GM12878 (cell line): ENCODE measurements at regions not wholly inside any gene's neighbourhood (a gene's known extent, or its start where the extent isn't known, plus 50 kb on each side); places are given as distances from the start of the nearest gene placed in this dataset.

Experiments used
- BCLAF1 ChIP-seq: fragments of 450-650 bp; IDR thresholded peaks from 2 replicates; pipeline ENCODE4 v1.6.1; 2017; ENCODE audit warnings: antibody characterized with exemption, mild to moderate bottlenecking, moderate library complexity
- CEBPB ChIP-seq, 2 experiments: fragments of 150-350 bp in 1 of 2; IDR thresholded peaks; 2 replicates each; pipeline ENCODE4 v1.6.1; 2012 to 2014; ENCODE audit warnings: low read depth in 2 of 2, low read length in 2 of 2, borderline replicate concordance in 1 of 2, inconsistent platforms in 1 of 2
- ESRRA ChIP-seq: IDR thresholded peaks from 2 replicates; pipeline ENCODE4 v1.6.1; 2012; ENCODE audit warnings: mild to moderate bottlenecking, low read length, improper control_type of control experiment
- EZH2 ChIP-seq: IDR thresholded peaks from 2 replicates; pipeline ENCODE4 v1.6.1; 2012; ENCODE audit warnings: low read depth, mild to moderate bottlenecking, control low read depth, inconsistent platforms, low read length, borderline replicate concordance; ENCODE audit not compliant: control insufficient read depth
- FOXM1 ChIP-seq: IDR thresholded peaks from 2 replicates; pipeline ENCODE4 v1.6.1; 2012; ENCODE audit warnings: low read depth, mild to moderate bottlenecking, inconsistent platforms, low read length, moderate library complexity
- LARP7 ChIP-seq: fragments of 450-650 bp; IDR thresholded peaks from 2 replicates; pipeline ENCODE4 v1.6.1; 2017; ENCODE audit warnings: mild to moderate bottlenecking
- POLR2A ChIP-seq: IDR thresholded peaks from 2 replicates; pipeline ENCODE4 v1.6.1; 2011; ENCODE audit warnings: low read depth, mild to moderate bottlenecking, low read length
- SREBF1 ChIP-seq: IDR thresholded peaks from 2 replicates; pipeline ENCODE4 v1.6.1; 2012; ENCODE audit warnings: mild to moderate bottlenecking, low read length
- SUZ12 ChIP-seq: fragments of 200-600 bp; sonication (generic); IDR thresholded peaks from one replicate; pipeline ENCODE4 v1.6.1; 2018; ENCODE audit warnings: antibody characterized with exemption, mild to moderate bottlenecking; ENCODE audit not compliant: unreplicated experiment
- TAF1 ChIP-seq: IDR thresholded peaks from 2 replicates; pipeline ENCODE4 v1.6.1; 2011; ENCODE audit warnings: mild to moderate bottlenecking, low read depth, low read length, borderline replicate concordance
- ZBTB33 ChIP-seq: fragments of 450-650 bp; IDR thresholded peaks from 2 replicates; pipeline ENCODE4 v1.6.1; 2017; ENCODE audit warnings: mild to moderate bottlenecking
- TF ChIP-seq, protein P1 (sequence below): IDR thresholded peaks from 2 replicates; pipeline ENCODE4 v1.6.1; 2012; ENCODE audit warnings: improper control_type of control experiment, low read depth, low read length; ENCODE audit not compliant: insufficient replicate concordance
- TF ChIP-seq, protein P2 (sequence below), 3 experiments: IDR thresholded peaks in 2 of 3; conservative IDR thresholded peaks in 1 of 3; 2 replicates each; pipeline ENCODE4 v1.5.1; 2011; ENCODE audit warnings: low read depth in 3 of 3, low read length in 3 of 3, mild to moderate bottlenecking in 3 of 3, control low read depth in 2 of 3, moderate library complexity in 2 of 3, inconsistent platforms in 1 of 3, mixed read lengths in 1 of 3; ENCODE audit not compliant: control insufficient read depth in 2 of 3, insufficient read depth in 1 of 3; ENCODE audit errors: extremely low read depth in 1 of 3
- TF ChIP-seq, protein P3 (sequence below): IDR thresholded peaks from 2 replicates; pipeline ENCODE4 v1.6.1; 2012; ENCODE audit warnings: low read depth, low read length, improper control_type of control experiment

DNA sequence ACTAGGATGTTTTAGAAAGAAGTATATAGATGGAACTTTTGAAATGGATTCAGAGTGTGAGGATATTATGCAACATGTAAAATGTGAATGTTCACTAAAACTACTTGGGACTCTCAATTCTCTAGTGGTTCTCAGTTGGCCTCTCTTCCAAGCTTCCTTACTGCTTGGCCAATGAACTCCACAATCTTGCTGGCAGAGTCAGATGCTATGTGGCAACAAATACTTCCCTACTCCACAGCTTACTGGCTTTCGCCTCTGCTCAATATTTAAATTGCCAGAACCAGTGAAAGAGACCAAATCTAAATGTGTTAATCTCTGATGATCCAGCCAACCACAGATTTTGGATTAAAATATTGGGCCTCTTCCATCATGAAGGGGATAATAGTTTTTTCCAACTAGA lies 138.4 kb downstream of the HTR1B start:
- TF ChIP-seq, protein P1, sequence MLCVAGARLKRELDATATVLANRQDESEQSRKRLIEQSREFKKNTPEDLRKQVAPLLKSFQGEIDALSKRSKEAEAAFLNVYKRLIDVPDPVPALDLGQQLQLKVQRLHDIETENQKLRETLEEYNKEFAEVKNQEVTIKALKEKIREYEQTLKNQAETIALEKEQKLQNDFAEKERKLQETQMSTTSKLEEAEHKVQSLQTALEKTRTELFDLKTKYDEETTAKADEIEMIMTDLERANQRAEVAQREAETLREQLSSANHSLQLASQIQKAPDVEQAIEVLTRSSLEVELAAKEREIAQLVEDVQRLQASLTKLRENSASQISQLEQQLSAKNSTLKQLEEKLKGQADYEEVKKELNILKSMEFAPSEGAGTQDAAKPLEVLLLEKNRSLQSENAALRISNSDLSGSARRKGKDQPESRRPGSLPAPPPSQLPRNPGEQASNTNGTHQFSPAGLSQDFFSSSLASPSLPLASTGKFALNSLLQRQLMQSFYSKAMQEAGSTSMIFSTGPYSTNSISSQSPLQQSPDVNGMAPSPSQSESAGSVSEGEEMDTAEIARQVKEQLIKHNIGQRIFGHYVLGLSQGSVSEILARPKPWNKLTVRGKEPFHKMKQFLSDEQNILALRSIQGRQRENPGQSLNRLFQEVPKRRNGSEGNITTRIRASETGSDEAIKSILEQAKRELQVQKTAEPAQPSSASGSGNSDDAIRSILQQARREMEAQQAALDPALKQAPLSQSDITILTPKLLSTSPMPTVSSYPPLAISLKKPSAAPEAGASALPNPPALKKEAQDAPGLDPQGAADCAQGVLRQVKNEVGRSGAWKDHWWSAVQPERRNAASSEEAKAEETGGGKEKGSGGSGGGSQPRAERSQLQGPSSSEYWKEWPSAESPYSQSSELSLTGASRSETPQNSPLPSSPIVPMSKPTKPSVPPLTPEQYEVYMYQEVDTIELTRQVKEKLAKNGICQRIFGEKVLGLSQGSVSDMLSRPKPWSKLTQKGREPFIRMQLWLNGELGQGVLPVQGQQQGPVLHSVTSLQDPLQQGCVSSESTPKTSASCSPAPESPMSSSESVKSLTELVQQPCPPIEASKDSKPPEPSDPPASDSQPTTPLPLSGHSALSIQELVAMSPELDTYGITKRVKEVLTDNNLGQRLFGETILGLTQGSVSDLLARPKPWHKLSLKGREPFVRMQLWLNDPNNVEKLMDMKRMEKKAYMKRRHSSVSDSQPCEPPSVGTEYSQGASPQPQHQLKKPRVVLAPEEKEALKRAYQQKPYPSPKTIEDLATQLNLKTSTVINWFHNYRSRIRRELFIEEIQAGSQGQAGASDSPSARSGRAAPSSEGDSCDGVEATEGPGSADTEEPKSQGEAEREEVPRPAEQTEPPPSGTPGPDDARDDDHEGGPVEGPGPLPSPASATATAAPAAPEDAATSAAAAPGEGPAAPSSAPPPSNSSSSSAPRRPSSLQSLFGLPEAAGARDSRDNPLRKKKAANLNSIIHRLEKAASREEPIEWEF, result no peak
- TF ChIP-seq EZH2 (no peak), FOXM1 (no peak), BCLAF1 (no peak), SREBF1 (no peak), CEBPB (IDR thresholded peaks at IDR 0.05; ENCODE audit: borderline replicate concordance in 1 of 2, low read depth in 2 of 2, low read length in 2 of 2) (no peak), ESRRA (no peak), SUZ12 (no peak), POLR2A (no peak), ZBTB33 (no peak), TAF1 (no peak), LARP7 (no peak)
- TF ChIP-seq, protein P2, sequence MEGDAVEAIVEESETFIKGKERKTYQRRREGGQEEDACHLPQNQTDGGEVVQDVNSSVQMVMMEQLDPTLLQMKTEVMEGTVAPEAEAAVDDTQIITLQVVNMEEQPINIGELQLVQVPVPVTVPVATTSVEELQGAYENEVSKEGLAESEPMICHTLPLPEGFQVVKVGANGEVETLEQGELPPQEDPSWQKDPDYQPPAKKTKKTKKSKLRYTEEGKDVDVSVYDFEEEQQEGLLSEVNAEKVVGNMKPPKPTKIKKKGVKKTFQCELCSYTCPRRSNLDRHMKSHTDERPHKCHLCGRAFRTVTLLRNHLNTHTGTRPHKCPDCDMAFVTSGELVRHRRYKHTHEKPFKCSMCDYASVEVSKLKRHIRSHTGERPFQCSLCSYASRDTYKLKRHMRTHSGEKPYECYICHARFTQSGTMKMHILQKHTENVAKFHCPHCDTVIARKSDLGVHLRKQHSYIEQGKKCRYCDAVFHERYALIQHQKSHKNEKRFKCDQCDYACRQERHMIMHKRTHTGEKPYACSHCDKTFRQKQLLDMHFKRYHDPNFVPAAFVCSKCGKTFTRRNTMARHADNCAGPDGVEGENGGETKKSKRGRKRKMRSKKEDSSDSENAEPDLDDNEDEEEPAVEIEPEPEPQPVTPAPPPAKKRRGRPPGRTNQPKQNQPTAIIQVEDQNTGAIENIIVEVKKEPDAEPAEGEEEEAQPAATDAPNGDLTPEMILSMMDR (IDR thresholded peaks at IDR 0.05 in 2 of 3, conservative IDR thresholded peaks at IDR 0.05 in 1 of 3; ENCODE audit: control insufficient read depth in 2 of 3, extremely low read depth in 1 of 3, insufficient read depth in 1 of 3, low read depth in 3 of 3, low read length in 3 of 3), result no peak
- TF ChIP-seq, protein P3, sequence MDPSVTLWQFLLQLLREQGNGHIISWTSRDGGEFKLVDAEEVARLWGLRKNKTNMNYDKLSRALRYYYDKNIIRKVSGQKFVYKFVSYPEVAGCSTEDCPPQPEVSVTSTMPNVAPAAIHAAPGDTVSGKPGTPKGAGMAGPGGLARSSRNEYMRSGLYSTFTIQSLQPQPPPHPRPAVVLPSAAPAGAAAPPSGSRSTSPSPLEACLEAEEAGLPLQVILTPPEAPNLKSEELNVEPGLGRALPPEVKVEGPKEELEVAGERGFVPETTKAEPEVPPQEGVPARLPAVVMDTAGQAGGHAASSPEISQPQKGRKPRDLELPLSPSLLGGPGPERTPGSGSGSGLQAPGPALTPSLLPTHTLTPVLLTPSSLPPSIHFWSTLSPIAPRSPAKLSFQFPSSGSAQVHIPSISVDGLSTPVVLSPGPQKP, result no peak
